K562 (cell line): ENCODE measurements at regions not wholly inside any gene's neighbourhood (a gene's known extent, or its start where the extent isn't known, plus 50 kb on each side); places are given as distances from the start of the nearest gene placed in this dataset.

Experiments
- ATAC-seq: fragments of 200-7000 bp; cut with Tn5 transposase; 3 replicates; pipeline ENCODE4 v1.9.1; 2020; ENCODE audit warnings: moderate library complexity
- BruUV-seq: library from RNA; stranded (reverse); fragments of 400-500 nt; replicated peaks from 2 replicates; lab custom pipeline; 2021; lab: Mats Ljungman, UMichigan
- CTCF ChIA-PET: fragments of 300-600 bp; formaldehyde crosslinking; extraction: SDS; loops from one replicate; lab custom pipeline; 2021; ENCODE audit warnings: low intra/inter-chr PET ratio; lab: Yijun Ruan, JAX
- POLR2A ChIA-PET: fragments of 300-600, 350-650 bp; sonication (Branson Sonifier 250); formaldehyde crosslinking; extraction: SDS; loops from one replicate; lab custom pipeline; 2021; ENCODE audit warnings: antibody characterized with exemption, inconsistent platforms; lab: Yijun Ruan, JAX
- DNase-seq, 4 experiments: peaks; one replicate each; pipeline versions ENCODE4 v3.0.0 to v3.0.0-alpha.2; 2011 to 2018; ENCODE audit warnings: low spot score in 3 of 4, mixed read lengths in 3 of 4; ENCODE audit errors: extremely low read depth in 1 of 4
- FAIRE-seq: peaks from 2 replicates; lab custom pipeline; 2011; peaks lifted over from hg19 to GRCh38; lab: Jason Lieb, UNC
- H2AFZ ChIP-seq: 2 replicates; pipeline ENCODE4 v1.6.0; 2011; ENCODE audit warnings: low read depth, low read length, control low read depth, inconsistent platforms
- H3K27ac ChIP-seq: fragments of 200-600 bp; 3 replicates; pipeline ENCODE4 v1.8.0; 2011; ENCODE audit warnings: low read depth, mild to moderate bottlenecking, control low read depth, inconsistent platforms, low read length, moderate library complexity, mixed read lengths; ENCODE audit errors: extremely low read depth
- H3K27me3 ChIP-seq, 2 experiments: fragments of 300-600 bp in 1 of 2; 2 replicates in 1 of 2; 3 replicates in 1 of 2; pipeline versions ENCODE4 v1.6.0 to v1.8.0; 2011; ENCODE audit warnings: inconsistent platforms in 2 of 2, low read length in 2 of 2, mild to moderate bottlenecking in 1 of 2, mixed read lengths in 1 of 2, moderate library complexity in 1 of 2; ENCODE audit not compliant: control insufficient read depth in 2 of 2, insufficient read depth in 2 of 2
- H3K36me3 ChIP-seq: fragments of 300-600 bp; 3 replicates; pipeline ENCODE4 v1.8.0; 2011; ENCODE audit warnings: mild to moderate bottlenecking, low read length, inconsistent platforms; ENCODE audit not compliant: control insufficient read depth, insufficient read depth
- H3K4me1 ChIP-seq, 2 experiments: fragments of 200-600 bp in 1 of 2; replicated peaks in 1 of 2; 2 replicates in 1 of 2; 3 replicates in 1 of 2; pipeline versions ENCODE4 v1.5.1 to v1.8.0; 2011; ENCODE audit warnings: inconsistent platforms in 2 of 2, low read length in 2 of 2, mild to moderate bottlenecking in 1 of 2, mixed read lengths in 1 of 2, moderate library complexity in 1 of 2; ENCODE audit not compliant: control insufficient read depth in 2 of 2, insufficient read depth in 2 of 2
- H3K4me2 ChIP-seq: 2 replicates; pipeline ENCODE4 v1.6.1; 2011; ENCODE audit warnings: low read length, control low read depth, inconsistent platforms, mixed read lengths; ENCODE audit not compliant: insufficient read depth
- H3K4me3 ChIP-seq: fragments of 200-600 bp; sonication (generic), shearing (Covaris generic); 2 replicates; pipeline ENCODE4 v1.5.1; 2016; ENCODE audit warnings: control low read depth, inconsistent platforms
- H3K79me2 ChIP-seq: fragments of 200-600 bp; 3 replicates; pipeline ENCODE4 v1.8.0; 2011; ENCODE audit warnings: low read length, inconsistent platforms; ENCODE audit not compliant: control insufficient read depth, insufficient read depth
- H3K9ac ChIP-seq, 2 experiments: 2 replicates each; pipeline versions ENCODE4 v1.6.0 to v1.6.1; 2011; ENCODE audit warnings: low read depth in 2 of 2, low read length in 2 of 2, control low read depth in 1 of 2, inconsistent platforms in 1 of 2, mild to moderate bottlenecking in 1 of 2, mixed read lengths in 1 of 2; ENCODE audit not compliant: insufficient read depth in 1 of 2
- H3K9me1 ChIP-seq: one replicate; pipeline ENCODE4 v1.6.0; 2011; ENCODE audit warnings: inconsistent platforms, mild to moderate bottlenecking, low read length, moderate library complexity; ENCODE audit not compliant: control insufficient read depth, insufficient read depth
- H3K9me3 ChIP-seq: replicated peaks from 2 replicates; pipeline ENCODE4 v1.5.1; 2011; ENCODE audit warnings: low read depth, low read length, inconsistent platforms; ENCODE audit not compliant: control insufficient read depth, insufficient read depth
- H4K20me1 ChIP-seq: replicated peaks from 2 replicates; pipeline ENCODE4 v1.6.1; 2011; ENCODE audit warnings: low read length, inconsistent platforms, mixed read lengths; ENCODE audit not compliant: control insufficient read depth, insufficient read depth
- CHCHD3 ChIP-seq: fragments of 250-450 bp; sonication (Bioruptor Pico); IDR thresholded peaks from 2 replicates; pipeline ENCODE4 v2.1.2; 2022; ENCODE audit warnings: mild to moderate bottlenecking
- DPF2 ChIP-seq: fragments of 450-650 bp; IDR thresholded peaks from 2 replicates; pipeline ENCODE4 v1.6.1; 2016
- ETV1 ChIP-seq: fragments of 450-650 bp; conservative IDR thresholded peaks from 2 replicates; pipeline ENCODE4 v1.6.1; 2016; ENCODE audit warnings: missing genetic modification characterization, control low read depth, low read depth, missing compliant biosample characterization
- HBP1 ChIP-seq: fragments of 450-650 bp; formaldehyde crosslinking; IDR thresholded peaks from 2 replicates; pipeline ENCODE4 v1.4.0; 2022; ENCODE audit warnings: missing genetic modification characterization
- IRF2 ChIP-seq: sonication (generic); formaldehyde crosslinking; IDR thresholded peaks from 2 replicates; pipeline ENCODE4 v1.8.1; 2022; ENCODE audit warnings: mild to moderate bottlenecking, missing genetic modification reagents
- KLF6 ChIP-seq: fragments of 250-450 bp; sonication (Bioruptor Pico); IDR thresholded peaks from 2 replicates; pipeline ENCODE4 v1.4.0; 2020; ENCODE audit warnings: mild to moderate bottlenecking, moderate library complexity, borderline replicate concordance
- POU5F1 ChIP-seq: fragments of 150-350 bp; IDR thresholded peaks from 2 replicates; pipeline ENCODE4 v1.6.1; 2014; ENCODE audit warnings: borderline replicate concordance, low read length, low read depth, mild to moderate bottlenecking; ENCODE audit not compliant: partially characterized antibody
- SNAPC5 ChIP-seq: fragments of 250-450 bp; sonication (Bioruptor Pico); IDR thresholded peaks from 2 replicates; pipeline ENCODE4 v1.8.0; 2021; ENCODE audit warnings: moderate library complexity, mild to moderate bottlenecking, inconsistent platforms
- USF1 ChIP-seq: sonication (generic); formaldehyde crosslinking; IDR thresholded peaks from 2 replicates; pipeline ENCODE4 v1.9.0; 2022; ENCODE audit warnings: mild to moderate bottlenecking, missing genetic modification reagents
- ZC3H11A ChIP-seq: IDR thresholded peaks from 2 replicates; pipeline ENCODE4 v1.6.1; 2012; ENCODE audit warnings: low read depth, low read length, improper control_type of control experiment
- ZKSCAN1 ChIP-seq: fragments of 150-350 bp; IDR thresholded peaks from 2 replicates; pipeline ENCODE4 v1.6.1; 2016; ENCODE audit warnings: low read depth, low read length
- ZNF146 ChIP-seq: IDR thresholded peaks from one replicate; pipeline ENCODE4 v1.6.1; 2018; ENCODE audit warnings: missing compliant biosample characterization; ENCODE audit not compliant: unreplicated experiment
- WGBS: fragments of 100-300 bp; shearing (Covaris generic); methylation state at CpG from one replicate; pipeline ENCODE4 v1.1.6; 2016; ENCODE audit warnings: low coverage, mixed read lengths; ENCODE audit not compliant: insufficient coverage; ENCODE audit errors: missing lambda C conversion rate; 5-methylcytosine and 5-hydroxymethylcytosine counted together
- in situ Hi-C: fragments of 300-500 bp; cut with MboI; formaldehyde crosslinking; loops from 4 replicates; pipeline ENCODE4 v1.15.0; 2018; ENCODE audit warnings: inconsistent platforms, mixed read lengths
- intact Hi-C: fragments of 100-400 bp; cut with micrococcal nuclease; formaldehyde crosslinking; loops from 2 replicates; pipeline ENCODE4 v1.14.2; 2022

GRCh38 chr16:80874925-80875324 is 70.5 kb upstream of the CDYL2 start:
- Histone ChIP-seq H4K20me1 (no peaks in the 10 kb centered on the region), H3K36me3 (no peaks in the 10 kb centered on the region), H2AFZ (no peak overlapping the region), H3K9me3 (no peaks in the 10 kb centered on the region), H3K27me3 (peaks cover 0 to 4% of the 10 kb centered on the region in 2 experiments; a peak in 1 of 5 replicates), H3K4me2 (no peak overlapping the region), H3K79me2 (no peaks in the 10 kb centered on the region), H3K4me1 (no peaks in the 10 kb centered on the region), H3K9ac (no peak overlapping the region), H3K27ac (no peak overlapping the region), H3K9me1 (no peaks in the 10 kb centered on the region), H3K4me3 (no peak overlapping the region)
- intact Hi-C loops = no loop called here
- whole genome bisulfite sequencing = 0% methylated on average over 1 of the region's 1 CpG
- no TSS peak for BruUV-seq
- TF ChIP-seq USF1 (CRISPR knock-in tag) (no peak), ETV1 (no peak), ZC3H11A (no peak), ZNF146 (no peak), DPF2 (no peak), IRF2 (CRISPR knock-in tag) (no peak), CHCHD3 (CRISPR knock-in tag) (no peak), KLF6 (CRISPR knock-in tag) (no peak), POU5F1 (no peak), ZKSCAN1 (no peak), HBP1 (CRISPR knock-in tag) (no peak), SNAPC5 (no peak)
- in situ Hi-C loops = no loop called here
- no peak for ATAC-seq
- ChIA-PET CTCF (no interaction called here), POLR2A (no interaction called here)
- FAIRE-seq = no peak
- no peak for DNase-seq
